Ovary (tissue), 7 donors: ENCODE measurements at regions not wholly inside any gene's neighbourhood (a gene's known extent, or its start where the extent isn't known, plus 50 kb on each side); places are given as distances from the start of the nearest gene placed in this dataset.

Source experiments
- DNase-seq, 5 donors: peaks; one replicate each; pipeline ENCODE4 v3.0.0-alpha.2; 2019 to 2020
- H3K27ac ChIP-seq, 2 donors: fragments of 200-600 bp; one replicate each; pipeline versions ENCODE4 v1.5.1 to v1.8.0; 2019 to 2022
- H3K27me3 ChIP-seq: fragments of 200-600 bp; one replicate; pipeline ENCODE4 v1.8.0; 2022
- H3K36me3 ChIP-seq: fragments of 200-600 bp; sonication (generic); one replicate; pipeline ENCODE4 v1.5.1; 2019
- H3K4me1 ChIP-seq: one replicate; pipeline ENCODE4 v1.8.1; 2013; ENCODE audit warnings: mild to moderate bottlenecking, moderate library complexity; ENCODE audit not compliant: insufficient read depth
- H3K4me3 ChIP-seq: fragments of 200-600 bp; sonication (generic); one replicate; pipeline ENCODE4 v1.5.1; 2017
- H3K9me3 ChIP-seq, 2 donors: fragments of 200-600 bp in 1 of 2; sonication (generic) in 1 of 2; one replicate each; pipeline versions ENCODE4 v1.5.1 to v1.8.1; 2013 to 2019; ENCODE audit warnings: mild to moderate bottlenecking in 1 of 2, moderate library complexity in 1 of 2
- EP300 ChIP-seq: sonication (generic); formaldehyde crosslinking; IDR thresholded peaks from one replicate; pipeline ENCODE4 v1.6.1; 2017; ENCODE audit warnings: antibody characterized with exemption
- POLR2A ChIP-seq: fragments of 450-650 bp; IDR thresholded peaks from one replicate; pipeline ENCODE4 v1.6.1; 2017; ENCODE audit warnings: antibody characterized with exemption, mild to moderate bottlenecking, moderate library complexity
- WGBS, 3 donors: extraction: QIAGEN DNeasy Blood & Tissue Kit in 1 of 3; methylation state at CpG; one replicate each; pipeline versions ENCODE4 v1.1.5 to v1.1.7; 2013 to 2017; 5-methylcytosine and 5-hydroxymethylcytosine counted together
- intact Hi-C, 4 donors: fragments of 100-400 bp; cut with DNase I; formaldehyde crosslinking; loops; one replicate each; pipeline versions ENCODE4 v1.11.0 to v1.15.1; 2022 to 2023
- TF ChIP-seq, protein P1 (sequence below), 3 donors: fragments of 450-650 bp in 2 of 3; fragments of 200-600 bp in 1 of 3; IDR thresholded peaks; one replicate each; pipeline versions ENCODE4 v1.5.1 to v1.8.0; 2016 to 2022; ENCODE audit warnings: antibody characterized with exemption in 3 of 3, mild to moderate bottlenecking in 1 of 3
- donor health status: DM: no; HTN: no; CAD: no; lungs with moderate emphysema.
- donor health status: DM: no; HTN: no; CAD: no.
- donor health status: Bipolar disorder and iron deficiency.
- donor health status: DM: no; HTN: no; CAD: no.
- donor health status: DM: yes; HTN: yes; CAD: no.

DNA sequence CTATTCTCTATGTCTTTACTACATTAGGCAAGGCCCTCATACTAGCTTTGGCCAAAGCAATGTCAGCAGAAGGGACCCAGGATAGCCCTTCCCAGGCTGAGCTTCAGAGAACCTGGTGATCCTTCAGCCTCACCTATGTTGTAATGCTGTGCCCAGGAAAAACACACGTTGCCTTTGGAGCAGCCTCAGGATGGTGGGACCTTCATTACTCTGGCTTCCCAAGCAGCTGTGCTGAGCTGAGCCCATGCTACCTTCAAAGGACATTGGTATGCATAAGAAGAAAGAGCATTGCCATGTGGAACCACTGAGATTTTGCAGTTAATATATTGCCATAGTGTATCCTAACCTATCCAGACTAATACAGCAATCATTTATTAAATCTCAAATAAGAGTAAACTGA is 756.4 kb upstream of the ID2 start:
- Histone ChIP-seq H3K4me1 (no peaks in the 10 kb centered on the region), H3K27ac (no peak overlapping the region), H3K4me3 (no peak overlapping the region), H3K36me3 (no peaks in the 10 kb centered on the region), H3K9me3 (no peaks in the 10 kb centered on the region), H3K27me3 (no peaks in the 10 kb centered on the region)
- no peak for TF ChIP-seq POLR2A
- TF ChIP-seq, protein P1, sequence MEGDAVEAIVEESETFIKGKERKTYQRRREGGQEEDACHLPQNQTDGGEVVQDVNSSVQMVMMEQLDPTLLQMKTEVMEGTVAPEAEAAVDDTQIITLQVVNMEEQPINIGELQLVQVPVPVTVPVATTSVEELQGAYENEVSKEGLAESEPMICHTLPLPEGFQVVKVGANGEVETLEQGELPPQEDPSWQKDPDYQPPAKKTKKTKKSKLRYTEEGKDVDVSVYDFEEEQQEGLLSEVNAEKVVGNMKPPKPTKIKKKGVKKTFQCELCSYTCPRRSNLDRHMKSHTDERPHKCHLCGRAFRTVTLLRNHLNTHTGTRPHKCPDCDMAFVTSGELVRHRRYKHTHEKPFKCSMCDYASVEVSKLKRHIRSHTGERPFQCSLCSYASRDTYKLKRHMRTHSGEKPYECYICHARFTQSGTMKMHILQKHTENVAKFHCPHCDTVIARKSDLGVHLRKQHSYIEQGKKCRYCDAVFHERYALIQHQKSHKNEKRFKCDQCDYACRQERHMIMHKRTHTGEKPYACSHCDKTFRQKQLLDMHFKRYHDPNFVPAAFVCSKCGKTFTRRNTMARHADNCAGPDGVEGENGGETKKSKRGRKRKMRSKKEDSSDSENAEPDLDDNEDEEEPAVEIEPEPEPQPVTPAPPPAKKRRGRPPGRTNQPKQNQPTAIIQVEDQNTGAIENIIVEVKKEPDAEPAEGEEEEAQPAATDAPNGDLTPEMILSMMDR (IDR thresholded peaks at IDR 0.05), result no peak
- no peak for TF ChIP-seq EP300
- no peak for DNase-seq
- WGBS, 3 donors, result 61 to 91% (median 88%) methylated on average over 1 of the region's 1 CpG
- intact Hi-C loops, result no loop called here

DNA sequence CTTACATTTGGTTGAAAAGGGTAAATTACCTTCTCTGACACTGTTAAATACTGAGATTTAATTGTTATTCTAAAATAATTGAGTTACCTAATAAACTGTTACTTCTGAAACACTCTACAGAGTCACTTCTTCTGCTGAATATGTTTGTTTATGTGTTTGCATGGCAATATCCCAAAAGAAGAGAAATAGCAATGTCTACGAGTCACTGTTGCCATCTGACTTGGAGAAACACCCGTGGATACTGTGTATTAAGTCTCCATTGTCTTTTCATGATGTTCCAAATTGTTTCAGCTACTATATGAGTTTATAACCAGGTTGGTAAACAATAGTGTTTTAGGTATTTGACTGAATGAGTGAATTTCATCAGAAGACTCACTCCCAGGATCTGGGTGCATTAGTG is 754.2 kb upstream of the ID2 start:
- 66 to 78% (median 78%) methylated on average over 2 of the region's 2 CpGs for WGBS, 3 donors
- intact Hi-C loops, result no loop called here
- no peaks in the 10 kb centered on the region for H3K9me3 ChIP-seq
- H3K36me3 ChIP-seq, result no peaks in the 10 kb centered on the region
- peaks cover 3% of the 10 kb centered on the region for H3K4me1 ChIP-seq
- TF ChIP-seq POLR2A (no peak), EP300 (no peak)
- TF ChIP-seq, protein P1 (IDR thresholded peaks at IDR 0.05), result no peak
- DNase-seq, result no peak
- no peak overlapping the region for H3K4me3 ChIP-seq
- no peak overlapping the region for H3K27ac ChIP-seq
- no peaks in the 10 kb centered on the region for H3K27me3 ChIP-seq

DNA sequence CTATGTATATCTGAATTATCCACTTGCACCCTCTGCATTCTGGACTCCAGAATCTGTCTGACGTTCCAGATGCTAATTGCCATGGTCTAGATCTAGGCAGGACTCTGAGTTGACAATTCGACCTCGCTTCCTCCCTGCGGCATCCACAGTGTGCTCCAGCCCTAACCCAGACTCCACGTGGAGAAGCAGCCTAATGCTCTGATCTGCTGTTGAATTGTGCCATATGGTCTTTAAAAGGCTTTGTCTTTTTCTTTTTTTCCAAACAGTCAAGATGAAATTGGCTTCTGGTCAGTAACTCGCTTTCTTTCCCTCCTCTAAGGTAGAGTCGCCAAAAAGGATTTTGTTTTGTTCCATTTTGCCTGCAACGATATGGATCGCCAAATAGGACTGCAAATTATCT is 752.6 kb upstream of the ID2 start:
- TF ChIP-seq, protein P1 (IDR thresholded peaks at IDR 0.05), result no peak
- TF ChIP-seq POLR2A (no peak), EP300 (no peak)
- Histone ChIP-seq H3K9me3 (no peaks in the 10 kb centered on the region), H3K36me3 (no peaks in the 10 kb centered on the region), H3K4me1 (peaks cover 3% of the 10 kb centered on the region), H3K27ac (no peak overlapping the region), H3K27me3 (no peaks in the 10 kb centered on the region), H3K4me3 (no peak overlapping the region)
- intact Hi-C loops, result no loop called here
- 15 to 39% (median 34%) methylated on average over 9 of the region's 9 CpGs for WGBS, 3 donors
- DNase-seq, result no peak

DNA sequence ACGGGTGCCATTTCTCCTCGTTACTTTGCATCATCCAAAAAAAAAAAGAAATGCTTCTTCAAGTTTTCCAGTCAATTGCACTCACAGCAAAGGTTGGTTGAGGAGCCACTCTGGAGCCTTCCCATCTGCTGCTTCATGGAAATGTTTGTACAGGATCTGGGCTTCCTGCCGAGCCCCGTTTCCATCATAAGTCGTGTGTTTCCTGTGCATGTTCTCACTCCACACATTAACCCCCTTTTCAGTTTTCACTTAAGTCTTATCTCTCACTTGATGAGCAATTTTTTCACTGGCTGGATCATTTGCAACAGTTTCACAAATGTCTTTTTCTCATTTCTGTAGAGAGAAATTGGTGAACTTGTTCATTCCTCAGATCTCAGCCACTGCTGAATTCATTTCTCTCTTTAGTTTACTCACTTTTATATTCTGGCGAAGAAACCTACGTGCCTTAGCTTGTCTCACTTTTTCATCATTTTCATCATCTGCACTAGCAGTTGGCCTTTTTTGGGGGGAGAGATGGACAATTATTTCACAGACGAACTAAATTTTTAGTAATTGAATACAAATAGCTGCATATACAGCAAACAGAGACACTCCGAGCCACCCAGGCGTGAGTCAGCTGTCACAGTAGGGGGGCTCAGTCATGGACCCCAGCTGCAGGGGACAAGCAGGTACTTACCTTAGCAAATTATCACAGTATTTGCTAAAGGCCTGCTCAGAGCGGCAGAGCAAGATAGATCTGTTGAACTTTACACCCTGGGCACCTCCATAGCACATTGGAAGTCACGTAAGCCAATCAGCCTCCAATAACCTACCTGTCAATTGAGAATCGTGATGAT is 750.8 kb upstream of the ID2 start:
- WGBS, 3 donors, result 56 to 57% (median 57%) methylated on average over 13 of the region's 13 CpGs
- H3K36me3 ChIP-seq, result no peaks in the 10 kb centered on the region
- DNase-seq, result peak; percentile 61 to 81 (median 76)
- no peak overlapping the region for H3K4me3 ChIP-seq
- TF ChIP-seq, protein P1 (IDR thresholded peaks at IDR 0.05), result no peak
- TF ChIP-seq POLR2A, result no peak
- TF ChIP-seq EP300, result no peak
- H3K27me3 ChIP-seq, result no peaks in the 10 kb centered on the region
- intact Hi-C loops, result no loop called here
- H3K27ac ChIP-seq, result no peak overlapping the region
- H3K4me1 ChIP-seq, result peaks cover 3% of the 10 kb centered on the region
- no peaks in the 10 kb centered on the region for H3K9me3 ChIP-seq
